ENCODE measurements at regions not wholly inside any gene's neighbourhood (a gene's known extent, or its start where the extent isn't known, plus 50 kb on each side); places are given as distances from the start of the nearest gene placed in this dataset.

- no peak for TF ChIP-seq SIN3A (IDR thresholded peaks at IDR 0.05; ENCODE audit: borderline replicate concordance, insufficient read depth, low read length)
- TF ChIP-seq REST (IDR thresholded peaks at IDR 0.05; ENCODE audit: insufficient read depth in 1 of 2, low read depth in 2 of 2, low read length in 2 of 2) = no peak
Observed at GRCh38 chr11:104623518-104623917, 274.7 kb downstream of the CASP12 start.

- TF ChIP-seq TAF1 (IDR thresholded peaks at IDR 0.05; ENCODE audit: borderline replicate concordance, insufficient read depth, low read length) (no peak), FOXP2 (optimal IDR thresholded peaks at IDR 0.05; ENCODE audit: borderline replicate concordance, extremely low read depth, extremely low read length, insufficient read depth) (no peak), SIN3A (IDR thresholded peaks at IDR 0.05; ENCODE audit: borderline replicate concordance, insufficient read depth, low read length) (no peak), REST (IDR thresholded peaks at IDR 0.05; ENCODE audit: insufficient read depth in 1 of 2, low read depth in 2 of 2, low read length in 2 of 2) (no peak), POLR2AphosphoS5 (IDR thresholded peaks at IDR 0.05; ENCODE audit: low read depth, low read length) (no peak)
Observed at GRCh38 chr11:104620991-104621390, 277.3 kb downstream of the CASP12 start.

GRCh38 chr11:104619751-104620150 lies 278.5 kb downstream of the CASP12 start:
- TF ChIP-seq FOXP2 (optimal IDR thresholded peaks at IDR 0.05; ENCODE audit: borderline replicate concordance, extremely low read depth, extremely low read length, insufficient read depth) (no peak), SIN3A (IDR thresholded peaks at IDR 0.05; ENCODE audit: borderline replicate concordance, insufficient read depth, low read length) (no peak), POLR2AphosphoS5 (IDR thresholded peaks at IDR 0.05; ENCODE audit: low read depth, low read length) (no peak)

- no peak for TF ChIP-seq SIN3A (IDR thresholded peaks at IDR 0.05; ENCODE audit: borderline replicate concordance, insufficient read depth, low read length)
- no peak for TF ChIP-seq FOXP2 (optimal IDR thresholded peaks at IDR 0.05; ENCODE audit: borderline replicate concordance, extremely low read depth, extremely low read length, insufficient read depth)
- TF ChIP-seq POLR2AphosphoS5 (IDR thresholded peaks at IDR 0.05; ENCODE audit: low read depth, low read length) = no peak
- TF ChIP-seq REST (IDR thresholded peaks at IDR 0.05; ENCODE audit: insufficient read depth in 1 of 2, low read depth in 2 of 2, low read length in 2 of 2) = no peak
- TF ChIP-seq TAF1 (IDR thresholded peaks at IDR 0.05; ENCODE audit: borderline replicate concordance, insufficient read depth, low read length) = no peak
Observed at GRCh38 chr11:104618954-104619353, 279.3 kb downstream of the CASP12 start.

GRCh38 chr11:104614961-104615360 lies 283.3 kb downstream of the CASP12 start:
- TF ChIP-seq REST (IDR thresholded peaks at IDR 0.05; ENCODE audit: insufficient read depth in 1 of 2, low read depth in 2 of 2, low read length in 2 of 2) = no peak
- TF ChIP-seq SIN3A (IDR thresholded peaks at IDR 0.05; ENCODE audit: borderline replicate concordance, insufficient read depth, low read length) = no peak
- TF ChIP-seq FOXP2 (optimal IDR thresholded peaks at IDR 0.05; ENCODE audit: borderline replicate concordance, extremely low read depth, extremely low read length, insufficient read depth) = no peak
- no peak for TF ChIP-seq TAF1 (IDR thresholded peaks at IDR 0.05; ENCODE audit: borderline replicate concordance, insufficient read depth, low read length)
- no peak for TF ChIP-seq POLR2AphosphoS5 (IDR thresholded peaks at IDR 0.05; ENCODE audit: low read depth, low read length)
